ENCODE measurements at regions not wholly inside any gene's neighbourhood (a gene's known extent, or its start where the extent isn't known, plus 50 kb on each side); places are given as distances from the start of the nearest gene placed in this dataset.

GRCh38 chr1:209363112-209363511 lies 220.4 kb upstream of the CAMK1G start:
- TF ChIP-seq TAF1 (IDR thresholded peaks at IDR 0.05; ENCODE audit: low read depth) (no peak), EP300 (IDR thresholded peaks at IDR 0.05; ENCODE audit: borderline replicate concordance) (no peak), YY1 (IDR thresholded peaks at IDR 0.05; ENCODE audit: low read depth) (no peak), CREB1 (IDR thresholded peaks at IDR 0.05; ENCODE audit: low read depth) (no peak), TEAD4 (IDR thresholded peaks at IDR 0.05) (no peak), MAX (IDR thresholded peaks at IDR 0.05) (no peak), TCF12 (IDR thresholded peaks at IDR 0.05; ENCODE audit: low read depth) (no peak), USF1 (IDR thresholded peaks at IDR 0.05) (no peak)

Measured in Ishikawa (cell line).